Uterus (tissue), 3 donors: ENCODE measurements at regions not wholly inside any gene's neighbourhood (a gene's known extent, or its start where the extent isn't known, plus 50 kb on each side); places are given as distances from the start of the nearest gene placed in this dataset.
A peak's percentile ranks its signal among the peaks of the same experiment; 100 is the strongest.

Source experiments
- DNase-seq, 2 donors: peaks; one replicate each; pipeline ENCODE4 v3.0.0-alpha.2; 2019 to 2020
- H3K27ac ChIP-seq, 2 donors: fragments of 200-600 bp; sonication (generic); 1 replicate in 1 of 2; 2 replicates in 1 of 2; pipeline ENCODE4 v1.5.1; 2016 to 2018
- H3K27me3 ChIP-seq, 2 donors: fragments of 200-600 bp; sonication (generic); one replicate each; pipeline ENCODE4 v1.5.1; 2018 to 2019; ENCODE audit warnings: control low read depth in 1 of 2
- H3K36me3 ChIP-seq, 2 donors: fragments of 200-600 bp; sonication (generic); one replicate each; pipeline ENCODE4 v1.5.1; 2019; ENCODE audit warnings: control low read depth in 1 of 2
- H3K4me1 ChIP-seq, 2 donors: fragments of 200-600 bp; sonication (generic); one replicate each; pipeline ENCODE4 v1.5.1; 2018 to 2019; ENCODE audit warnings: control low read depth in 1 of 2
- H3K4me3 ChIP-seq, 2 donors: fragments of 200-600 bp; sonication (generic); 1 replicate in 1 of 2; 2 replicates in 1 of 2; pipeline ENCODE4 v1.5.1; 2018 to 2019; ENCODE audit warnings: mild to moderate bottlenecking in 1 of 2
- H3K9me3 ChIP-seq, 2 donors: fragments of 200-600 bp; sonication (generic); one replicate each; pipeline ENCODE4 v1.5.1; 2019; ENCODE audit warnings: control low read depth in 1 of 2
- POLR2A ChIP-seq, 2 donors: fragments of 450-650 bp; IDR thresholded peaks; one replicate each; pipeline ENCODE4 v1.6.1; 2016; ENCODE audit warnings: antibody characterized with exemption in 2 of 2, mild to moderate bottlenecking in 1 of 2, moderate library complexity in 1 of 2
- intact Hi-C: fragments of 100-400 bp; cut with DNase I; formaldehyde crosslinking; loops from one replicate; pipeline ENCODE4 v1.15.1; 2023; ENCODE audit warnings: low total_unique reads
- TF ChIP-seq, protein P1 (sequence below), 4 experiments: fragments of 200-600 bp in 2 of 4; fragments of 450-650 bp in 2 of 4; sonication (generic) in 2 of 4; IDR thresholded peaks; one replicate each; pipeline ENCODE4 v1.5.1; 2016 to 2019; ENCODE audit warnings: antibody characterized with exemption in 4 of 4, mild to moderate bottlenecking in 2 of 4, moderate library complexity in 1 of 4
- donor health status: DM: yes; HTN: yes; CAD: no.

DNA sequence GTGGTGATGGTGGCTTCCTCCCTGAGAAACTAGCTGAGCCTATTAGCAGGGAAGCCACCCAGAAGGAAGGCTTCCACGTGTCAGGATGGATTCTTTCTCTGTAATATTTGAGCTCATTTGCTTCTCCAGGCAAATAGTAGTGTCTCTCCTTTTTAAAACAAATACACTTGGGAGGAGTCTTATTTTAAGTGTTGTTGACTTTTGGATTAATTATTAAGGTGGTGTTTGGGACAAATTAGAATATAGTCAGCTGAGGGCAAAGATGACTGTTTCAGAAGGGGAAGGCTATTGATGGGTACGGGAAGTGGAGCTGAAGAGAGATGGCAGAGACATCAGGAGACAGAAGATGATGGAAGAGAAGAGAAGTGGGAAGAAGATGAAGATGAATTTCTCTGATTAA lies 119.8 kb upstream of the PHACTR1 start:
- H3K36me3 ChIP-seq: no peaks in the 10 kb centered on the region
- TF ChIP-seq POLR2A (IDR thresholded peaks at IDR 0.05): no peak
- TF ChIP-seq, protein P1, sequence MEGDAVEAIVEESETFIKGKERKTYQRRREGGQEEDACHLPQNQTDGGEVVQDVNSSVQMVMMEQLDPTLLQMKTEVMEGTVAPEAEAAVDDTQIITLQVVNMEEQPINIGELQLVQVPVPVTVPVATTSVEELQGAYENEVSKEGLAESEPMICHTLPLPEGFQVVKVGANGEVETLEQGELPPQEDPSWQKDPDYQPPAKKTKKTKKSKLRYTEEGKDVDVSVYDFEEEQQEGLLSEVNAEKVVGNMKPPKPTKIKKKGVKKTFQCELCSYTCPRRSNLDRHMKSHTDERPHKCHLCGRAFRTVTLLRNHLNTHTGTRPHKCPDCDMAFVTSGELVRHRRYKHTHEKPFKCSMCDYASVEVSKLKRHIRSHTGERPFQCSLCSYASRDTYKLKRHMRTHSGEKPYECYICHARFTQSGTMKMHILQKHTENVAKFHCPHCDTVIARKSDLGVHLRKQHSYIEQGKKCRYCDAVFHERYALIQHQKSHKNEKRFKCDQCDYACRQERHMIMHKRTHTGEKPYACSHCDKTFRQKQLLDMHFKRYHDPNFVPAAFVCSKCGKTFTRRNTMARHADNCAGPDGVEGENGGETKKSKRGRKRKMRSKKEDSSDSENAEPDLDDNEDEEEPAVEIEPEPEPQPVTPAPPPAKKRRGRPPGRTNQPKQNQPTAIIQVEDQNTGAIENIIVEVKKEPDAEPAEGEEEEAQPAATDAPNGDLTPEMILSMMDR (IDR thresholded peaks at IDR 0.05): no peak
- no peak overlapping the region for H3K4me3 ChIP-seq
- no peaks in the 10 kb centered on the region for H3K9me3 ChIP-seq
- no peaks in the 10 kb centered on the region for H3K27me3 ChIP-seq
- no peaks in the 10 kb centered on the region for H3K4me1 ChIP-seq
- H3K27ac ChIP-seq: no peak overlapping the region
- DNase-seq: no peak
- intact Hi-C loops: no loop called here

DNA sequence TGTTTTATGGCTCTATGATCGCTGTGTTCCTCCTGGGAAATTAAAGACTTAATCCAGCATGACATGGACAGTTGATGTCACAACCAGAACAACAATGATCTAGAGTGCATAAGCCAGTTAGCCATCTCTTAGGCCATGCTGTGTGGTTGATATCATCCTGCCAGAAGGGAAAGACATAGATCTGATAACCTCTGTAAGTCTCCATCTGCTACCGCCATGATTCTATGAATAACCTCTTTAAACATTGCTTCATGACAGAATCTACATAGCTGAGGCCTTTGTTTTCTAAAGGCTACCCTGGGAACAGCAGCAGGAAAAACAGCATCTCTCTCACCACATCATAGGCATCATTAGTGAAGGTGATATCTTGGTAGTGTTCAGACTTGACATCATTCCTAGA lies 117.6 kb upstream of the PHACTR1 start:
- peaks cover 0 to 4% of the 10 kb centered on the region in 2 donors for H3K4me1 ChIP-seq
- no peaks in the 10 kb centered on the region for H3K27me3 ChIP-seq
- H3K9me3 ChIP-seq: no peaks in the 10 kb centered on the region
- no peak for DNase-seq
- H3K36me3 ChIP-seq: no peaks in the 10 kb centered on the region
- intact Hi-C loops: no loop called here
- H3K4me3 ChIP-seq: no peak overlapping the region
- no peak overlapping the region for H3K27ac ChIP-seq
- TF ChIP-seq, protein P1 (IDR thresholded peaks at IDR 0.05): no peak
- no peak for TF ChIP-seq POLR2A (IDR thresholded peaks at IDR 0.05)

DNA sequence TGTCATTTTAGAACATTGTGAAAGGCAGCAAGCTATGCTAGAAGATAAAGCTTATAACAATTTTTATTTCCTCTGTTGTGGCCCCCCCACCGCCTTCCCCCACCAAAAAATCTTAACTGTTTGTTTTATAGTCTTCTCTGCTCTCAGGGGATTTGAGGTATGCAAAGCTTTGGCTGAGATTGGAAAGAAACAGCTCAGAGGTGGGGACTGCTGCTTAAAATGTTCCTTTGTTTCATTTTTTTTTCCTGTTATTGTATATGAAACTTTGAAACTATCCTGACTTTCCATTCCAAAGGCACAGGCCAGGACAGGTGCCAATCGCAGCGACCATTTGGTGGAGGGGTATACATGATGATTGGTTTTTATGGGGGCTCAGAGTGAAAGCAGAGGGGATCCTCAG lies 114.7 kb upstream of the PHACTR1 start:
- no peak for DNase-seq
- intact Hi-C loops: no loop called here
- Histone ChIP-seq H3K27ac (peak overlapping the region in 1 of 2 donors; percentile 43), H3K9me3 (no peaks in the 10 kb centered on the region), H3K27me3 (no peaks in the 10 kb centered on the region), H3K4me3 (no peak overlapping the region), H3K36me3 (no peaks in the 10 kb centered on the region), H3K4me1 (peaks cover 0 to 4% of the 10 kb centered on the region in 2 donors)
- TF ChIP-seq, protein P1 (IDR thresholded peaks at IDR 0.05): no peak
- TF ChIP-seq POLR2A (IDR thresholded peaks at IDR 0.05): no peak

DNA sequence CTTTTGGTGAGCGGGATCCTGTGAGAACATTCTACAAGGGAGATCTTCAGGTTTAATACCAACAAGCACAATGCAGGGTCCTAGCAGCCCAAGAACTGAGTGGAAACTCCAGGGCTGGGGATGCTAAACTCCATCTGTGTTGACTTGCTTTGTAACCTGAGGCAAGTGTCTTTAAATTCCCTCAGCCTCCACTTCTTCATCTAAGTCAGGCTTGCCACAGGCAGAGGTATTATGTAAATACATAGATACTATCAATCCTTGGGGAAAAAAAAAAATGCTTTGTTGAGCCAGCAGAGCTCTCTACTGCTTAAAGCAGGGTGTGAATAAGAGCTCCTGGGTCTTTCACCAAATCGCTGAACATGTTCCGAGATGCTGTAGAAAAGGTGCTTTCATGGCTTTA lies 114.2 kb upstream of the PHACTR1 start:
- no peaks in the 10 kb centered on the region for H3K9me3 ChIP-seq
- intact Hi-C loops: no loop called here
- H3K27me3 ChIP-seq: no peaks in the 10 kb centered on the region
- DNase-seq: no peak
- peaks cover 0 to 4% of the 10 kb centered on the region in 2 donors for H3K4me1 ChIP-seq
- no peaks in the 10 kb centered on the region for H3K36me3 ChIP-seq
- H3K27ac ChIP-seq: peak overlapping the region in 1 of 2 donors; percentile 43
- TF ChIP-seq, protein P1 (IDR thresholded peaks at IDR 0.05): no peak
- no peak for TF ChIP-seq POLR2A (IDR thresholded peaks at IDR 0.05)
- H3K4me3 ChIP-seq: no peak overlapping the region

DNA sequence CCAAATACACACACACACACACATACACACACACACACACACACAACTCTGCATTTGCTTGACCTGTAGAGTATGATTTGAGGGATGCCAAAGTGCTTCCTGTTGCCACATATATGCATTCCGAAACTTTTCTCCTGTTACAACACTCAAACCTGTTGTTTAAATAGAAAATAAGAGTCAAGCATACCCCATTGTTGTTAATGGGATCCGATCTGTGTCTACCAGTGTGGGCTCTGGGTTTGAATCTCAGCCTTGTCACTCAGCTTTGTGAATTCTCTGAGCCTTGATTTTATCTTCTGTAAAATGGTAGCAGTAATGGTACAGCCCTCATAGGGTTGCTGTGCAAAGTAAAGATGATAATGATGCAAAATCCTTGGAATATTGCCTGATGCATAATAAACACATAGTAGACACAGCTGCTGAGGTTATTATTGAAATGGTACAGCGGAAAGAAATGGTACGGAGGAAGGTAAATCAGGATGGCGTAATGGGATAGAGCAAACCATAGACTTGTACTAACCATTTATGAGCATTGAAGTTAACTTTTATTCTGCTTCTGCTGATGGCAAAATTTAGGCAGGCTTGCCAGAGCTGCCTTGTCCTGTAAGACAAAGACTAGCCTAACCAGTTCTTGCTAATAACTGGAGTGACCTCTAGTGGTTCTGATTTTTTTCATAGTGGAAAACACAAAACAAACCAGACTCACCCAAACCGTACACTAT lies 113.5 kb upstream of the PHACTR1 start:
- Histone ChIP-seq H3K4me3 (no peak overlapping the region), H3K9me3 (no peaks in the 10 kb centered on the region), H3K4me1 (peaks cover 0 to 4% of the 10 kb centered on the region in 2 donors), H3K27ac (no peak overlapping the region), H3K27me3 (no peaks in the 10 kb centered on the region), H3K36me3 (no peaks in the 10 kb centered on the region)
- TF ChIP-seq POLR2A (IDR thresholded peaks at IDR 0.05): no peak
- TF ChIP-seq, protein P1 (IDR thresholded peaks at IDR 0.05): peak; percentile 34 to 56 (median 40)
- DNase-seq: no peak
- intact Hi-C loops: no loop called here
